HEK293 (cell line): ENCODE measurements at regions not wholly inside any gene's neighbourhood (a gene's known extent, or its start where the extent isn't known, plus 50 kb on each side); places are given as distances from the start of the nearest gene placed in this dataset.

Experiments used
- CTCF ChIA-PET: fragments of 350-600 bp; formaldehyde crosslinking; extraction: SDS; loops from one replicate; lab custom pipeline; 2021; ENCODE audit warnings: antibody characterized with exemption; lab: Yijun Ruan, JAX
- POLR2A ChIA-PET: fragments of 300-600 bp; formaldehyde crosslinking; extraction: SDS; loops from one replicate; lab custom pipeline; 2020; ENCODE audit warnings: antibody characterized with exemption, inconsistent platforms; lab: Yijun Ruan, JAX
- H3K27ac ChIP-seq: fragments of 200-500 bp; sonication (Bioruptor generic); 2 replicates; pipeline ENCODE4 v1.5.1; 2014; ENCODE audit warnings: low read depth, low read length, control low read depth, inconsistent platforms; ENCODE audit errors: extremely low read depth
- H3K36me3 ChIP-seq, 2 experiments: fragments of 200-500 bp in 1 of 2; sonication (Bioruptor generic) in 1 of 2; 1 replicate in 1 of 2; 2 replicates in 1 of 2; pipeline ENCODE4 v1.5.1; 2014 to 2017; ENCODE audit warnings: inconsistent platforms in 2 of 2, low read length in 2 of 2; ENCODE audit not compliant: control insufficient read depth in 2 of 2, insufficient read depth in 1 of 2
- H3K4me1 ChIP-seq: fragments of 200-500 bp; sonication (Bioruptor generic); 2 replicates; pipeline ENCODE4 v1.5.1; 2014; ENCODE audit warnings: mild to moderate bottlenecking, low read length, inconsistent platforms; ENCODE audit not compliant: control insufficient read depth, insufficient read depth
- H3K4me3 ChIP-seq: 2 replicates; pipeline ENCODE4 v1.5.1; 2011; ENCODE audit warnings: low read depth, mild to moderate bottlenecking, control low read depth, low read length, moderate library complexity
- H3K9me3 ChIP-seq: fragments of 200-500 bp; sonication (Bioruptor generic); 2 replicates; pipeline ENCODE4 v1.5.1; 2014; ENCODE audit warnings: low read depth, low read length, inconsistent platforms; ENCODE audit not compliant: control insufficient read depth, insufficient read depth
- BCL11A ChIP-seq: fragments of 450-650 bp; formaldehyde crosslinking; IDR thresholded peaks from 2 replicates; pipeline ENCODE4 v1.5.1; 2016; ENCODE audit warnings: low read depth, missing biosample characterization, missing genetic modification characterization
- BCL11B ChIP-seq: fragments of 450-650 bp; formaldehyde crosslinking; IDR thresholded peaks from 2 replicates; pipeline ENCODE4 v1.5.1; 2016; ENCODE audit warnings: low read depth, missing biosample characterization, missing genetic modification characterization
- EGR2 ChIP-seq: fragments of 450-650 bp; formaldehyde crosslinking; IDR thresholded peaks from 2 replicates; pipeline ENCODE4 v1.5.1; 2016; ENCODE audit warnings: low read depth, missing biosample characterization, missing genetic modification characterization
- GLI2 ChIP-seq: fragments of 450-650 bp; formaldehyde crosslinking; IDR thresholded peaks from 2 replicates; pipeline ENCODE4; 2017; ENCODE audit warnings: missing biosample characterization, missing genetic modification characterization, low read depth, borderline replicate concordance
- HIC1 ChIP-seq: fragments of 450-650 bp; formaldehyde crosslinking; IDR thresholded peaks from 2 replicates; pipeline ENCODE4 v1.5.1; 2016; ENCODE audit warnings: missing biosample characterization, missing genetic modification characterization
- KLF16 ChIP-seq: fragments of 450-650 bp; formaldehyde crosslinking; IDR thresholded peaks from 2 replicates; pipeline ENCODE4 v1.5.1; 2017; ENCODE audit warnings: missing biosample characterization, missing genetic modification characterization
- MEIS1 ChIP-seq: sonication (generic); formaldehyde crosslinking; IDR thresholded peaks from 2 replicates; pipeline ENCODE4 v1.8.1; 2022; ENCODE audit warnings: missing genetic modification reagents, mild to moderate bottlenecking, borderline replicate concordance
- PATZ1 ChIP-seq: fragments of 450-650 bp; formaldehyde crosslinking; IDR thresholded peaks from 2 replicates; pipeline ENCODE4 v1.5.1; 2016; ENCODE audit warnings: missing biosample characterization, missing genetic modification characterization
- REPIN1 ChIP-seq: fragments of 450-650 bp; formaldehyde crosslinking; IDR thresholded peaks from 2 replicates; pipeline ENCODE4 v1.5.1; 2017; ENCODE audit warnings: missing biosample characterization, missing genetic modification characterization, low read depth
- SETDB1 ChIP-seq: IDR thresholded peaks from one replicate; pipeline ENCODE4 v1.6.1; 2017; ENCODE audit warnings: mild to moderate bottlenecking, low read length, moderate library complexity, mixed read lengths; ENCODE audit not compliant: insufficient read length
- ZBTB48 ChIP-seq: fragments of 450-650 bp; formaldehyde crosslinking; IDR thresholded peaks from 2 replicates; pipeline ENCODE4 v1.5.1; 2016; ENCODE audit warnings: missing biosample characterization, missing genetic modification characterization
- ZFHX2 ChIP-seq: fragments of 450-650 bp; formaldehyde crosslinking; conservative IDR thresholded peaks from 2 replicates; pipeline ENCODE4 v1.5.1; 2016; ENCODE audit warnings: missing biosample characterization, missing genetic modification characterization
- ZNF23 ChIP-seq: fragments of 450-650 bp; formaldehyde crosslinking; IDR thresholded peaks from 2 replicates; pipeline ENCODE4 v1.5.1; 2016; ENCODE audit warnings: missing biosample characterization, missing genetic modification characterization, borderline replicate concordance
- ZNF335 ChIP-seq: fragments of 450-650 bp; formaldehyde crosslinking; conservative IDR thresholded peaks from 2 replicates; pipeline ENCODE4 v1.5.1; 2016; ENCODE audit warnings: missing biosample characterization, missing genetic modification characterization
- ZNF37A ChIP-seq: fragments of 450-650 bp; IDR thresholded peaks from 2 replicates; pipeline ENCODE4 v1.5.1; 2018; ENCODE audit warnings: missing biosample characterization, missing genetic modification characterization
- ZNF488 ChIP-seq: fragments of 450-650 bp; formaldehyde crosslinking; IDR thresholded peaks from 2 replicates; pipeline ENCODE4 v1.5.1; 2016; ENCODE audit warnings: missing biosample characterization, missing genetic modification characterization
- ZNF501 ChIP-seq: fragments of 450-650 bp; formaldehyde crosslinking; IDR thresholded peaks from 2 replicates; pipeline ENCODE4 v1.5.1; 2016; ENCODE audit warnings: missing biosample characterization, missing genetic modification characterization
- ZNF555 ChIP-seq: fragments of 450-650 bp; formaldehyde crosslinking; conservative IDR thresholded peaks from 2 replicates; pipeline ENCODE4 v1.5.1; 2017; ENCODE audit warnings: missing biosample characterization, mild to moderate bottlenecking, missing genetic modification characterization, inconsistent platforms
- ZNF658 ChIP-seq: fragments of 450-650 bp; formaldehyde crosslinking; IDR thresholded peaks from 2 replicates; pipeline ENCODE4; 2016; ENCODE audit warnings: missing biosample characterization, missing genetic modification characterization
- ZNF677 ChIP-seq: fragments of 450-650 bp; IDR thresholded peaks from 2 replicates; pipeline ENCODE4 v1.5.0; 2018; ENCODE audit warnings: missing biosample characterization, mild to moderate bottlenecking, missing genetic modification characterization, moderate library complexity
- ZNF701 ChIP-seq: fragments of 450-650 bp; formaldehyde crosslinking; IDR thresholded peaks from 2 replicates; pipeline ENCODE4 v1.5.1; 2016; ENCODE audit warnings: missing biosample characterization, missing genetic modification characterization

GRCh38 chr17:69669441-69670178 is 255.1 kb downstream of the MAP2K6 start (continued):
- no peak for TF ChIP-seq ZNF677 (tag by site-specific recombination)
- no peak; the same call in 1 of the 2 replicates for TF ChIP-seq HIC1 (tag by site-specific recombination)
- no peak for TF ChIP-seq ZNF701 (tag by site-specific recombination)
- no peak for TF ChIP-seq ZNF555
- TF ChIP-seq ZNF501 (tag by site-specific recombination): 0 out of 2 replicates have a peak, but pooled peaks have one; percentile 27
- TF ChIP-seq, all 188 proteins: peak for 13

- Histone ChIP-seq H3K27ac (no peak overlapping the region), H3K4me1 (no peaks in the 10 kb centered on the region), H3K9me3 (no peaks in the 10 kb centered on the region), H3K4me3 (no peak overlapping the region), H3K36me3 (no peaks in the 10 kb centered on the region)
- TF ChIP-seq ZNF335 (tag by site-specific recombination) (0 out of 2 replicates have a peak, but pooled peaks have one; percentile 17), ZNF37A (tag by site-specific recombination) (no peak), ZNF488 (tag by site-specific recombination) (no peak)
- POLR2A ChIA-PET: no interaction called here
- CTCF ChIA-PET: interaction anchor here (0.7 to 1.3 kb wide), 2 partner anchors 52 to 156 kb away, joined by 3 to 5 read pairs; no protein-coding TSS in a partner anchor
Observed at GRCh38 chr17:69672924-69673323, 258.4 kb downstream of the MAP2K6 start.

- TF ChIP-seq MEIS1 (CRISPR knock-in tag): no peak
- H3K36me3 ChIP-seq: no peaks in the 10 kb centered on the region
- no peak overlapping the region for H3K27ac ChIP-seq
- no peak overlapping the region for H3K4me3 ChIP-seq
- POLR2A ChIA-PET: no interaction called here
- CTCF ChIA-PET: interaction anchor here (0.6 to 1.6 kb wide), 2 partner anchors 11 to 68 kb away, joined by 3 to 4 read pairs; no protein-coding TSS in a partner anchor
- H3K9me3 ChIP-seq: no peaks in the 10 kb centered on the region
- no peaks in the 10 kb centered on the region for H3K4me1 ChIP-seq
Observed at GRCh38 chr17:69677130-69677529, 262.6 kb downstream of the MAP2K6 start.

- no peak for TF ChIP-seq ZBTB48 (tag by site-specific recombination)
- no peak for TF ChIP-seq ZNF658 (tag by site-specific recombination)
- no peak overlapping the region for H3K27ac ChIP-seq
- H3K4me1 ChIP-seq: no peaks in the 10 kb centered on the region
- H3K9me3 ChIP-seq: no peaks in the 10 kb centered on the region
- ChIA-PET CTCF (interaction anchor here (0.7 to 1.8 kb wide), 2 partner anchors 71 to 152 kb away, joined by 3 to 6 read pairs; no protein-coding TSS in a partner anchor), POLR2A (no interaction called here)
- no peak overlapping the region for H3K4me3 ChIP-seq
- H3K36me3 ChIP-seq: no peaks in the 10 kb centered on the region
Observed at GRCh38 chr17:69678206-69678605, 263.7 kb downstream of the MAP2K6 start.

GRCh38 chr17:69679829-69680228 is 265.3 kb downstream of the MAP2K6 start:
- ChIA-PET POLR2A (no interaction called here), CTCF (interaction anchor here (0.7 kb wide), 1 partner anchor 148 kb away, joined by 3 read pairs; no protein-coding TSS in a partner anchor)
- no peaks in the 10 kb centered on the region for H3K36me3 ChIP-seq
- no peak overlapping the region for H3K27ac ChIP-seq
- H3K4me1 ChIP-seq: no peaks in the 10 kb centered on the region
- no peak overlapping the region for H3K4me3 ChIP-seq
- no peaks in the 10 kb centered on the region for H3K9me3 ChIP-seq
- TF ChIP-seq REPIN1 (tag by site-specific recombination) (no peak), ZNF23 (tag by site-specific recombination) (no peak), ZFHX2 (tag by site-specific recombination) (no peak), BCL11B (no peak), SETDB1 (no peak), BCL11A (tag by site-specific recombination) (no peak), EGR2 (tag by site-specific recombination) (no peak), KLF16 (tag by site-specific recombination) (no peak), GLI2 (tag by site-specific recombination) (no peak), PATZ1 (tag by site-specific recombination) (no peak), ZNF658 (tag by site-specific recombination) (no peak)
